ENCODE measurements at regions not wholly inside any gene's neighbourhood (a gene's known extent, or its start where the extent isn't known, plus 50 kb on each side); places are given as distances from the start of the nearest gene placed in this dataset.

DNA sequence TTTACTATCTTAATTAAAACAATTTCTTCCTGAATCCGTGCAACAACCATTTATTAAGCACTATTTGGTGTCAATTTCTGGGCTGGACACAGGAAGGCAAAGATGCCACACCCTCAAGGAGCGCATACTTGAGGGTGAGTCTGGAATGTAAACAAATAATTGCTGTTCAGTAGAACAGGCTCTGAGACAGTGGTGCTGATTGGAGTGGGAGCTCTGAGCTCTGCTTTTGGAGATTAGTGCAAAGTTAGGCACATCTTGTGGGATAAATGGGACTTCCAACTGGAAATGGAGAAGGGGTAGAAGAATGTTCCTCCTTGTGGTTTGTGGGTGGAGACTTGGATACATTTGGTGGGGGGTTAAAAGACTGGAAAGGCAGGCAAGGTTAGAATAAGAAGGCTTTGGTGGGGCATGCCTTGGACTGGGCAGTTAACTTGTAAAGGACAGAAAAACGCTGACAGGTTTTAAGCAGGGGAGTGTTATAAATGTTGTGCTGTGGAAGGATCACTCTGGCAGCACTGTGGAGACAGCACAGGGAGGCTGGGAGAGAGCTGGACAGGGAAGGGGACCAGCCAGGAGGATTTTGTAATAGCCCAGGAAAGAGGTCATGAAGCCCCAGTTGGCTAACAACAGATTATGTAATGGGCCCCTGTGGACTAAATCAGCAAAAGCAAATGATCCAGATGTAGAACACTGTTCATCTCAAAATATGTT is 80.7 kb downstream of the ZNF365 start:
- TF ChIP-seq, protein P1, sequence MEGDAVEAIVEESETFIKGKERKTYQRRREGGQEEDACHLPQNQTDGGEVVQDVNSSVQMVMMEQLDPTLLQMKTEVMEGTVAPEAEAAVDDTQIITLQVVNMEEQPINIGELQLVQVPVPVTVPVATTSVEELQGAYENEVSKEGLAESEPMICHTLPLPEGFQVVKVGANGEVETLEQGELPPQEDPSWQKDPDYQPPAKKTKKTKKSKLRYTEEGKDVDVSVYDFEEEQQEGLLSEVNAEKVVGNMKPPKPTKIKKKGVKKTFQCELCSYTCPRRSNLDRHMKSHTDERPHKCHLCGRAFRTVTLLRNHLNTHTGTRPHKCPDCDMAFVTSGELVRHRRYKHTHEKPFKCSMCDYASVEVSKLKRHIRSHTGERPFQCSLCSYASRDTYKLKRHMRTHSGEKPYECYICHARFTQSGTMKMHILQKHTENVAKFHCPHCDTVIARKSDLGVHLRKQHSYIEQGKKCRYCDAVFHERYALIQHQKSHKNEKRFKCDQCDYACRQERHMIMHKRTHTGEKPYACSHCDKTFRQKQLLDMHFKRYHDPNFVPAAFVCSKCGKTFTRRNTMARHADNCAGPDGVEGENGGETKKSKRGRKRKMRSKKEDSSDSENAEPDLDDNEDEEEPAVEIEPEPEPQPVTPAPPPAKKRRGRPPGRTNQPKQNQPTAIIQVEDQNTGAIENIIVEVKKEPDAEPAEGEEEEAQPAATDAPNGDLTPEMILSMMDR (IDR thresholded peaks at IDR 0.05 in 8 of 11, conservative IDR thresholded peaks at IDR 0.05 in 3 of 11) = no peak
- TF ChIP-seq POLR2A (IDR thresholded peaks at IDR 0.05) = no peak

All from spleen (tissue), 7 donors.